SU-DHL-6 (cell line): ENCODE measurements at regions not wholly inside any gene's neighbourhood (a gene's known extent, or its start where the extent isn't known, plus 50 kb on each side); places are given as distances from the start of the nearest gene placed in this dataset.

ENCODE experiments used
- H2AFZ ChIP-seq: fragments of 200-600 bp; sonication (generic); 2 replicates; pipeline ENCODE4 v1.6.1; 2014; ENCODE audit warnings: low read depth, mild to moderate bottlenecking, moderate library complexity, mixed read lengths, antibody characterized with exemption, low read length; ENCODE audit not compliant: severe bottlenecking
- H3F3A ChIP-seq: fragments of 200-600 bp; shearing (Covaris generic); 2 replicates; pipeline ENCODE4 v1.6.0; 2016; ENCODE audit warnings: antibody characterized with exemption, mild to moderate bottlenecking; ENCODE audit not compliant: insufficient read depth
- H3K27ac ChIP-seq: fragments of 200-600 bp; sonication (generic); 2 replicates; pipeline ENCODE4 v1.5.1; 2016; ENCODE audit warnings: low read depth, mild to moderate bottlenecking, low read length, moderate library complexity, mixed read lengths
- H3K27me3 ChIP-seq: fragments of 200-600 bp; sonication (generic), shearing (Covaris generic); 2 replicates; pipeline ENCODE4 v1.6.0; 2014; ENCODE audit warnings: mild to moderate bottlenecking, low read length
- H3K36me3 ChIP-seq: fragments of 200-600 bp; sonication (generic); 2 replicates; pipeline ENCODE4 v1.6.1; 2014; ENCODE audit warnings: mild to moderate bottlenecking, low read length, mixed read lengths
- H3K4me2 ChIP-seq: fragments of 300-600, 200-600 bp; shearing (Covaris generic), sonication (generic); 2 replicates; pipeline ENCODE4 v1.6.0; 2014; ENCODE audit warnings: low read length, low read depth, mild to moderate bottlenecking; ENCODE audit not compliant: poor library complexity, severe bottlenecking
- H3K4me3 ChIP-seq: fragments of 200-600 bp; sonication (generic); 2 replicates; pipeline ENCODE4 v1.5.1; 2014; ENCODE audit warnings: antibody characterized with exemption, low read length, mild to moderate bottlenecking, mixed read lengths; ENCODE audit not compliant: insufficient read depth, poor library complexity, severe bottlenecking
- H3K79me2 ChIP-seq: fragments of 200-600 bp; sonication (generic); 2 replicates; pipeline ENCODE4 v1.6.1; 2014; ENCODE audit warnings: mild to moderate bottlenecking, low read length, moderate library complexity; ENCODE audit not compliant: insufficient read depth
- H3K9ac ChIP-seq: fragments of 200-600 bp; sonication (generic); 2 replicates; pipeline ENCODE4 v1.7.0; 2014; ENCODE audit warnings: mild to moderate bottlenecking, low read length
- H3K9me2 ChIP-seq: fragments of 200-600 bp; sonication (generic); replicated peaks from 2 replicates; pipeline ENCODE4 v1.6.1; 2014; ENCODE audit warnings: low read length; ENCODE audit not compliant: insufficient read depth
- H3K9me3 ChIP-seq: fragments of 200-600 bp; sonication (generic); 2 replicates; pipeline ENCODE4 v1.6.1; 2014; ENCODE audit warnings: low read length, mixed read lengths; ENCODE audit not compliant: insufficient read depth
- H4K20me1 ChIP-seq: fragments of 200-600 bp; sonication (generic); 2 replicates; pipeline ENCODE4 v1.6.1; 2014; ENCODE audit warnings: low read depth, mild to moderate bottlenecking, antibody characterized with exemption, low read length, moderate library complexity, mixed read lengths
- EZH2phosphoT487 ChIP-seq: fragments of 200-600 bp; sonication (generic), shearing (Covaris generic); conservative IDR thresholded peaks from 2 replicates; pipeline ENCODE4 v1.6.1; 2018; ENCODE audit warnings: mild to moderate bottlenecking, antibody characterized with exemption, low read length, moderate library complexity, mixed read lengths
- TF ChIP-seq, protein P1 (sequence below): fragments of 200-600 bp; sonication (generic); IDR thresholded peaks from one replicate; pipeline ENCODE4 v1.5.1; 2017; ENCODE audit warnings: antibody characterized with exemption, mild to moderate bottlenecking, low read length, moderate library complexity; ENCODE audit not compliant: insufficient read depth, poor library complexity, severe bottlenecking

DNA sequence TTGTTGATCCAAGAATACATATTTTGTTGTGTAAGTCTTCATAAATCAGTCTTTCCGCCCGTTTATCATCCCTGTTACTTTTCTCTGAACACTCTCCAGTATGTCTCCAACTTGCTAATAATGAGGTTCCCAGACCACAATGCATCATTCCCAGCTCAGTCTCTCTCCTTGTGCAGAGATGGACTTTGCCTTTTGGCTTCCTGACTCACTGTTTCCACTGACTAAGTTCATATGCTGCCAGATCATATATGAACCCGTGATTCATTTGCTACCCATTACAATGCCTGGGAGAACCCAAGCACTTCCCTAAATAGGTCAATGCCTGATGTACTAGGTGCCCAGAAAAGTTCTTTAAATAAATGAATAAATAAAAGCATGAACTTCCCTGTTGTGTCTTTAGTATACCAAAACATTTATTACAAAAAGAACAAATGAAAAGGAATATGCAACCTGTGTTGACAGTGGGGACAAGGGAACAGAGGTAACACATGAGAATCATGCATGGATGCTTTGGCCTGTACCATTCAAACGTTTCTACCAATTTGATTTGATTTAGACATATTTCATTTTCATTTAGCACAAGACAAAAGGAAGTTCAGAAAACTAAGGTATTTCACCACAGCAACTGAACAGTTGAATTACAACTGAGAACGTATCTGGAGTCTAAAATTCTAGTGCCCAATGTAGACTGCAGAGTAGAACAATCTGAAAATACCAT, 215.4 kb upstream of the HNRNPA3 start:
- no peaks in the 10 kb centered on the region for H3K27me3 ChIP-seq
- H3K4me2 ChIP-seq = no peak overlapping the region
- H3K9me3 ChIP-seq = no peaks in the 10 kb centered on the region
- no peaks in the 10 kb centered on the region for H4K20me1 ChIP-seq
- no peak for TF ChIP-seq EZH2phosphoT487
- TF ChIP-seq, protein P1, sequence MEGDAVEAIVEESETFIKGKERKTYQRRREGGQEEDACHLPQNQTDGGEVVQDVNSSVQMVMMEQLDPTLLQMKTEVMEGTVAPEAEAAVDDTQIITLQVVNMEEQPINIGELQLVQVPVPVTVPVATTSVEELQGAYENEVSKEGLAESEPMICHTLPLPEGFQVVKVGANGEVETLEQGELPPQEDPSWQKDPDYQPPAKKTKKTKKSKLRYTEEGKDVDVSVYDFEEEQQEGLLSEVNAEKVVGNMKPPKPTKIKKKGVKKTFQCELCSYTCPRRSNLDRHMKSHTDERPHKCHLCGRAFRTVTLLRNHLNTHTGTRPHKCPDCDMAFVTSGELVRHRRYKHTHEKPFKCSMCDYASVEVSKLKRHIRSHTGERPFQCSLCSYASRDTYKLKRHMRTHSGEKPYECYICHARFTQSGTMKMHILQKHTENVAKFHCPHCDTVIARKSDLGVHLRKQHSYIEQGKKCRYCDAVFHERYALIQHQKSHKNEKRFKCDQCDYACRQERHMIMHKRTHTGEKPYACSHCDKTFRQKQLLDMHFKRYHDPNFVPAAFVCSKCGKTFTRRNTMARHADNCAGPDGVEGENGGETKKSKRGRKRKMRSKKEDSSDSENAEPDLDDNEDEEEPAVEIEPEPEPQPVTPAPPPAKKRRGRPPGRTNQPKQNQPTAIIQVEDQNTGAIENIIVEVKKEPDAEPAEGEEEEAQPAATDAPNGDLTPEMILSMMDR = no peak
- H3K9me2 ChIP-seq = no peaks in the 10 kb centered on the region
- no peaks in the 10 kb centered on the region for H3K79me2 ChIP-seq
- H2AFZ ChIP-seq = no peak overlapping the region
- H3F3A ChIP-seq = no peaks in the 10 kb centered on the region
- no peaks in the 10 kb centered on the region for H3K36me3 ChIP-seq
- no peak overlapping the region for H3K9ac ChIP-seq
- H3K4me3 ChIP-seq = no peak overlapping the region
- H3K27ac ChIP-seq = no peak overlapping the region

DNA sequence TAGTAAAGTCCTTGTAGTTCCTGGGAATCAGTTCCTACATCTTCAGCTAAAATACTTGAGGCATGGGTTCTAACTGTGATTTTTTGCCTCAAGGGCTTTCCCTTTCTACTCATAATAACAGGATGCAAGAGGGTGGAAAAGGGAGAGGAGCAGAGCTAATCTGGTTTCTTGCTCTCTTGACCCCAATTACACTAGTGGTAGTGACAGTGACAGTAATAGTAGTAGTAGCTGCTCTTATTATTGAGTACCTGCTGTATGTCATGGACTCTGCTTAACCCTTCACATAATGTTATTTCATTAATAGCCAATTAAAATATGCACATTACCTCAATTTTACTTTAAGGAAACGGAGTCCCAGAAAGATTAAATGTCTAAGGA, 214.8 kb upstream of the HNRNPA3 start:
- Histone ChIP-seq H3F3A (no peaks in the 10 kb centered on the region), H2AFZ (no peak overlapping the region), H3K9ac (no peak overlapping the region), H3K9me3 (no peaks in the 10 kb centered on the region), H3K4me3 (no peak overlapping the region), H3K4me2 (no peak overlapping the region), H3K79me2 (no peaks in the 10 kb centered on the region), H3K27ac (no peak overlapping the region), H3K36me3 (no peaks in the 10 kb centered on the region), H3K9me2 (no peaks in the 10 kb centered on the region), H3K27me3 (no peaks in the 10 kb centered on the region), H4K20me1 (no peaks in the 10 kb centered on the region)
- TF ChIP-seq, protein P1 = no peak
- TF ChIP-seq EZH2phosphoT487 = no peak

DNA sequence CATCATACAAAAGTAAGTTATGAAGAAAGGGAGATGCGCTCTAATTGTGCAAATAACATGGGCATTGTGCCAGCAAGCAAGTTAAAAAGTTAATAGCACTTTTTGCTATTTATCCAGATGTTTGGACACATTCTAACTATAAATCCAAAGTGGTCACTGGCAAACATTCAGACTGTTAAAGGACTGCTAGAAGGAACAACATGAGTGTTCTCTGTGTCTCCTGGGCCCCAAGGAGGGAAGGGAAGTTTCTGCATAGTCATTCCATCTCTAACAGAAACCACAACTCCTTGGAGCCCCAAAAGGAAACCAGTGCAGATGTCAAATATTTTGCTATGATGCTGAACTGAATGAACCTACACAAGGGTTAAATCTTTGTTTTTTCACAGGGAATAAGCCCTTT, 213.3 kb upstream of the HNRNPA3 start:
- Histone ChIP-seq H3K4me2 (no peak overlapping the region), H3K27ac (no peak overlapping the region), H3K36me3 (no peaks in the 10 kb centered on the region), H4K20me1 (no peaks in the 10 kb centered on the region), H3K27me3 (no peaks in the 10 kb centered on the region), H3K9me3 (no peaks in the 10 kb centered on the region), H3K79me2 (no peaks in the 10 kb centered on the region), H2AFZ (no peak overlapping the region), H3K4me3 (no peak overlapping the region), H3K9ac (no peak overlapping the region), H3K9me2 (no peaks in the 10 kb centered on the region), H3F3A (no peaks in the 10 kb centered on the region)
- TF ChIP-seq, protein P1 = no peak
- TF ChIP-seq EZH2phosphoT487 = no peak
